KMS-11 (cell line): ENCODE measurements at regions not wholly inside any gene's neighbourhood (a gene's known extent, or its start where the extent isn't known, plus 50 kb on each side); places are given as distances from the start of the nearest gene placed in this dataset.

Source experiments
- H2AFZ ChIP-seq: fragments of 200-600 bp; sonication (generic); 2 replicates; pipeline ENCODE4 v1.6.1; 2016; ENCODE audit warnings: antibody characterized with exemption, mixed run types, low read depth
- H3K27ac ChIP-seq: fragments of 200-600 bp; sonication (generic); 2 replicates; pipeline ENCODE4 v1.6.1; 2016; ENCODE audit warnings: mild to moderate bottlenecking, mixed run types
- H3K27me3 ChIP-seq: fragments of 200-600 bp; sonication (generic); 2 replicates; pipeline ENCODE4 v1.6.1; 2017; ENCODE audit warnings: mild to moderate bottlenecking, low read depth, mixed run types, moderate library complexity; ENCODE audit not compliant: insufficient read depth
- H3K36me3 ChIP-seq: fragments of 200-600 bp; sonication (generic); 2 replicates; pipeline ENCODE4 v1.6.1; 2017; ENCODE audit warnings: mild to moderate bottlenecking, mixed run types; ENCODE audit not compliant: insufficient read depth
- H3K4me1 ChIP-seq: fragments of 200-600 bp; sonication (generic); 2 replicates; pipeline ENCODE4 v1.6.1; 2016; ENCODE audit warnings: mild to moderate bottlenecking, low read depth, mixed run types; ENCODE audit not compliant: poor library complexity, severe bottlenecking
- H3K4me2 ChIP-seq: fragments of 200-600 bp; sonication (generic); 2 replicates; pipeline ENCODE4 v1.7.0; 2016; ENCODE audit warnings: mild to moderate bottlenecking, mixed run types
- H3K4me3 ChIP-seq: fragments of 200-600 bp; sonication (generic); IDR thresholded peaks from 2 replicates; pipeline ENCODE4 v1.6.1; 2017; ENCODE audit warnings: low read depth, low read length, mixed read lengths; ENCODE audit not compliant: insufficient read depth
- H3K79me2 ChIP-seq: fragments of 200-600 bp; sonication (generic); 2 replicates; pipeline ENCODE4 v1.6.1; 2016; ENCODE audit warnings: low read depth, mixed run types; ENCODE audit not compliant: insufficient read depth
- H3K9ac ChIP-seq: fragments of 200-600 bp; sonication (generic); 2 replicates; pipeline ENCODE4 v1.6.1; 2016; ENCODE audit warnings: mild to moderate bottlenecking, mixed run types
- H4K20me1 ChIP-seq: fragments of 200-600 bp; sonication (generic); 2 replicates; pipeline ENCODE4 v1.6.1; 2016; ENCODE audit warnings: mild to moderate bottlenecking, mixed run types; ENCODE audit not compliant: insufficient read depth
- CTCF ChIP-seq: fragments of 200-600 bp; sonication (generic); conservative IDR thresholded peaks from 2 replicates; pipeline ENCODE4 v1.6.1; 2017; ENCODE audit warnings: low read depth, mild to moderate bottlenecking, antibody characterized with exemption, low read length, moderate library complexity, mixed read lengths

- H3K27ac ChIP-seq, result no peak overlapping the region
- H3K79me2 ChIP-seq, result no peaks in the 10 kb centered on the region
- H3K27me3 ChIP-seq, result no peaks in the 10 kb centered on the region
- H3K4me1 ChIP-seq, result no peaks in the 10 kb centered on the region
- no peak overlapping the region for H3K4me3 ChIP-seq
- H3K36me3 ChIP-seq, result no peaks in the 10 kb centered on the region
- no peaks in the 10 kb centered on the region for H4K20me1 ChIP-seq
- H3K9ac ChIP-seq, result no peak overlapping the region
- H3K4me2 ChIP-seq, result no peak overlapping the region
- H2AFZ ChIP-seq, result no peak overlapping the region
- TF ChIP-seq CTCF, result no peak
Observed at GRCh38 chr4:83772685-83773084, 236.8 kb downstream of the GPAT3 start.

- Histone ChIP-seq H3K27ac (no peak overlapping the region), H3K79me2 (no peaks in the 10 kb centered on the region), H3K4me2 (no peak overlapping the region), H3K9ac (no peak overlapping the region), H3K27me3 (no peaks in the 10 kb centered on the region), H2AFZ (no peak overlapping the region), H3K4me1 (no peaks in the 10 kb centered on the region), H3K36me3 (no peaks in the 10 kb centered on the region), H3K4me3 (no peak overlapping the region), H4K20me1 (no peaks in the 10 kb centered on the region)
- TF ChIP-seq CTCF, result peak; percentile 63
Observed at GRCh38 chr4:83771113-83771705, 235.3 kb downstream of the GPAT3 start.

- no peak for TF ChIP-seq CTCF
- H2AFZ ChIP-seq, result no peak overlapping the region
- no peak overlapping the region for H3K4me2 ChIP-seq
- H4K20me1 ChIP-seq, result no peaks in the 10 kb centered on the region
- H3K27ac ChIP-seq, result no peak overlapping the region
- no peaks in the 10 kb centered on the region for H3K4me1 ChIP-seq
- no peak overlapping the region for H3K4me3 ChIP-seq
- H3K36me3 ChIP-seq, result no peaks in the 10 kb centered on the region
- no peak overlapping the region for H3K9ac ChIP-seq
- H3K27me3 ChIP-seq, result no peaks in the 10 kb centered on the region
- H3K79me2 ChIP-seq, result no peaks in the 10 kb centered on the region
Observed at GRCh38 chr4:83768146-83768545, 232.2 kb downstream of the GPAT3 start.

GRCh38 chr4:83767067-83767466 lies 231.2 kb downstream of the GPAT3 start:
- Histone ChIP-seq H4K20me1 (no peaks in the 10 kb centered on the region), H3K4me3 (no peak overlapping the region), H3K9ac (no peak overlapping the region), H3K4me1 (no peaks in the 10 kb centered on the region), H3K4me2 (no peak overlapping the region), H2AFZ (no peak overlapping the region), H3K79me2 (no peaks in the 10 kb centered on the region), H3K36me3 (no peaks in the 10 kb centered on the region), H3K27ac (no peak overlapping the region), H3K27me3 (no peaks in the 10 kb centered on the region)
- TF ChIP-seq CTCF, result no peak
